ENCODE measurements at regions not wholly inside any gene's neighbourhood (a gene's known extent, or its start where the extent isn't known, plus 50 kb on each side); places are given as distances from the start of the nearest gene placed in this dataset.

- TF ChIP-seq CTCF (IDR thresholded peaks at IDR 0.05; ENCODE audit: insufficient read depth, low read depth, low read length) (no peak), EZH2 (IDR thresholded peaks at IDR 0.05; ENCODE audit: insufficient read depth, low read length) (no peak)
Observed at GRCh38 chr10:30725661-30726060, 96.1 kb upstream of the LYZL2 start.

Data from astrocyte (in vitro differentiated cells and primary cell).